ENCODE measurements at regions not wholly inside any gene's neighbourhood (a gene's known extent, or its start where the extent isn't known, plus 50 kb on each side); places are given as distances from the start of the nearest gene placed in this dataset.

GRCh38 chr6:40946738-40947301 lies 92.2 kb downstream of the UNC5CL start:
- DNase-seq (ENCODE audit: low read depth) = no peak

- no peak for DNase-seq (ENCODE audit: low read depth)
These were observed 101.5 kb downstream of the UNC5CL start for GRCh38 chr6:40937491-40937890.

GRCh38 chr6:40936818-40937251 lies 102.2 kb downstream of the UNC5CL start:
- peak; percentile 22 for DNase-seq (ENCODE audit: low read depth)

GRCh38 chr6:40933864-40934263 lies 105.2 kb downstream of the UNC5CL start:
- DNase-seq (ENCODE audit: low read depth) = no peak

GRCh38 chr6:40932953-40933352 lies 106.1 kb downstream of the UNC5CL start:
- DNase-seq (ENCODE audit: low read depth) = no peak

- no peak for DNase-seq (ENCODE audit: low read depth)
These were observed 106.7 kb downstream of the UNC5CL start for GRCh38 chr6:40932366-40932765.

GRCh38 chr6:40931931-40932330 lies 107.1 kb downstream of the UNC5CL start:
- DNase-seq (ENCODE audit: low read depth) = no peak

- DNase-seq (ENCODE audit: low read depth) = no peak
These were observed 108.5 kb downstream of the UNC5CL start for GRCh38 chr6:40930555-40930954.

- DNase-seq (ENCODE audit: low read depth) = peak; percentile 70
These were observed 109.0 kb downstream of the UNC5CL start for GRCh38 chr6:40930045-40930444.

- no peak for DNase-seq (ENCODE audit: low read depth)
These were observed 109.8 kb downstream of the UNC5CL start for GRCh38 chr6:40929176-40929575.

- DNase-seq (ENCODE audit: low read depth) = no peak
These were observed 110.3 kb downstream of the UNC5CL start for GRCh38 chr6:40928763-40929162.

GRCh38 chr6:40928307-40928706 lies 110.7 kb downstream of the UNC5CL start:
- peak; percentile 75 for DNase-seq (ENCODE audit: low read depth)

- DNase-seq (ENCODE audit: low read depth) = no peak
These were observed 113.7 kb downstream of the UNC5CL start for GRCh38 chr6:40925341-40925740.

- no peak for DNase-seq (ENCODE audit: low read depth)
These were observed 114.2 kb downstream of the UNC5CL start for GRCh38 chr6:40924839-40925238.

- DNase-seq (ENCODE audit: low read depth) = no peak
These were observed 115.1 kb downstream of the UNC5CL start for GRCh38 chr6:40923880-40924279.

GRCh38 chr6:40923326-40923725 lies 115.7 kb downstream of the UNC5CL start:
- peak; percentile 24 for DNase-seq (ENCODE audit: low read depth)

- DNase-seq (ENCODE audit: low read depth) = peak; percentile 12
These were observed 116.7 kb downstream of the UNC5CL start for GRCh38 chr6:40922281-40922680.

GRCh38 chr6:40918040-40918651 lies 120.9 kb downstream of the UNC5CL start:
- DNase-seq (ENCODE audit: low read depth) = no peak

GRCh38 chr6:40917603-40918002 lies 121.4 kb downstream of the UNC5CL start:
- DNase-seq (ENCODE audit: low read depth) = no peak

GRCh38 chr6:40916845-40917244 lies 122.2 kb downstream of the UNC5CL start:
- no peak for DNase-seq (ENCODE audit: low read depth)

- DNase-seq (ENCODE audit: low read depth) = no peak
These were observed 123.9 kb downstream of the UNC5CL start for GRCh38 chr6:40915165-40915564.

- no peak for DNase-seq (ENCODE audit: low read depth)
These were observed 125.0 kb downstream of the UNC5CL start for GRCh38 chr6:40914005-40914404.

Data from myocyte (in vitro differentiated cells).